Mammary epithelial cell (primary cell): ENCODE measurements at regions not wholly inside any gene's neighbourhood (a gene's known extent, or its start where the extent isn't known, plus 50 kb on each side); places are given as distances from the start of the nearest gene placed in this dataset.

ENCODE experiments used
- CTCF ChIP-seq, 2 donors: IDR thresholded peaks in 1 of 2; conservative IDR thresholded peaks in 1 of 2; 2 replicates each; pipeline ENCODE4 v1.5.1; 2011 to 2012; ENCODE audit warnings: inconsistent platforms in 2 of 2, low read length in 2 of 2, mild to moderate bottlenecking in 2 of 2, control low read depth in 1 of 2, low read depth in 1 of 2; ENCODE audit not compliant: insufficient read depth in 1 of 2; ENCODE audit errors: extremely low read depth in 1 of 2
- EZH2 ChIP-seq: IDR thresholded peaks from 2 replicates; pipeline ENCODE4 v1.6.1; 2012; ENCODE audit warnings: low read length, inconsistent platforms, borderline replicate concordance

GRCh38 chr2:101619191-101619591, 78.3 kb upstream of the MAP4K4 start:
- TF ChIP-seq CTCF (conservative IDR thresholded peaks at IDR 0.05 in 1 of 2, IDR thresholded peaks at IDR 0.05 in 1 of 2; ENCODE audit: extremely low read depth in 1 of 2, insufficient read depth in 1 of 2, low read depth in 1 of 2, low read length in 2 of 2) = no peak
- no peak for TF ChIP-seq EZH2
